Endothelial cell of umbilical vein (primary cell): ENCODE measurements at regions not wholly inside any gene's neighbourhood (a gene's known extent, or its start where the extent isn't known, plus 50 kb on each side); places are given as distances from the start of the nearest gene placed in this dataset.

Experiments
- BruUV-seq: library from RNA; stranded (reverse); fragments of 400-500 nt; replicated peaks from 2 replicates; lab custom pipeline; 2021; lab: Mats Ljungman, UMichigan
- CTCF ChIA-PET: fragments of 300-600, 350-600 bp; sonication (Branson Sonifier 250); formaldehyde crosslinking; loops from one replicate; lab custom pipeline; 2021; ENCODE audit warnings: antibody characterized with exemption, inconsistent platforms; lab: Charles Lee
- POLR2A ChIA-PET: fragments of 300-600, 350-600 bp; sonication (Branson Sonifier 250); formaldehyde crosslinking; loops from one replicate; lab custom pipeline; 2021; ENCODE audit warnings: antibody characterized with exemption, inconsistent platforms; lab: Charles Lee
- DNase-seq: peaks from one replicate; pipeline ENCODE4 v3.0.0-alpha.2; 2011; ENCODE audit warnings: low read depth, low spot score
- FAIRE-seq: peaks from 2 replicates; lab custom pipeline; 2011; peaks lifted over from hg19 to GRCh38; lab: Jason Lieb, UNC
- H2AFZ ChIP-seq: 2 replicates; pipeline ENCODE4 v1.6.0; 2012; ENCODE audit warnings: low read depth, low read length, control low read depth, inconsistent platforms
- H3K27ac ChIP-seq: 2 replicates; pipeline ENCODE4 v1.5.1; 2011; ENCODE audit warnings: low read depth, mild to moderate bottlenecking, control low read depth, low read length, moderate library complexity; ENCODE audit not compliant: insufficient read depth
- H3K27me3 ChIP-seq, 2 experiments: 2 replicates each; pipeline versions ENCODE4 v1.6.0 to v1.6.1; 2011; ENCODE audit warnings: low read length in 2 of 2, mixed read lengths in 1 of 2; ENCODE audit not compliant: control insufficient read depth in 2 of 2, insufficient read depth in 2 of 2
- H3K36me3 ChIP-seq, 2 experiments: 2 replicates in 1 of 2; 3 replicates in 1 of 2; pipeline ENCODE4 v1.5.1; 2011; ENCODE audit warnings: low read length in 2 of 2, mild to moderate bottlenecking in 1 of 2, moderate library complexity in 1 of 2; ENCODE audit not compliant: control insufficient read depth in 2 of 2, insufficient read depth in 2 of 2; ENCODE audit errors: extremely low read depth in 1 of 2
- H3K4me1 ChIP-seq: 3 replicates; pipeline ENCODE4 v1.5.1; 2011; ENCODE audit warnings: mild to moderate bottlenecking, low read length; ENCODE audit not compliant: control insufficient read depth, insufficient read depth; ENCODE audit errors: extremely low read depth
- H3K4me2 ChIP-seq: 2 replicates; pipeline ENCODE4 v1.6.1; 2011; ENCODE audit warnings: low read length, control low read depth, mixed read lengths; ENCODE audit not compliant: insufficient read depth
- H3K4me3 ChIP-seq, 3 experiments: fragments of 200-600 bp in 1 of 3; sonication (generic), shearing (Covaris generic) in 1 of 3; replicated peaks in 1 of 3; 2 replicates each; pipeline ENCODE4 v1.5.1; 2011 to 2016; ENCODE audit warnings: control low read depth in 3 of 3, low read length in 3 of 3, mild to moderate bottlenecking in 2 of 3, inconsistent platforms in 1 of 3, low read depth in 1 of 3, moderate library complexity in 1 of 3; ENCODE audit not compliant: insufficient read depth in 1 of 3
- H3K79me2 ChIP-seq: 2 replicates; pipeline ENCODE4 v1.6.0; 2012; ENCODE audit warnings: low read length, inconsistent platforms; ENCODE audit not compliant: control insufficient read depth, insufficient read depth
- H3K9ac ChIP-seq: replicated peaks from 2 replicates; pipeline ENCODE3; 2011; ENCODE audit warnings: low read length, control low read depth; ENCODE audit not compliant: insufficient read depth; ENCODE audit errors: extremely low read depth
- H3K9me1 ChIP-seq: replicated peaks from 3 replicates; pipeline ENCODE4 v1.6.0; 2011; ENCODE audit warnings: mild to moderate bottlenecking, low read length; ENCODE audit not compliant: control insufficient read depth, insufficient read depth; ENCODE audit errors: extremely low read depth
- H3K9me3 ChIP-seq: replicated peaks from 2 replicates; pipeline ENCODE4 v1.5.1; 2012; ENCODE audit warnings: low read length, inconsistent platforms; ENCODE audit not compliant: control insufficient read depth, insufficient read depth
- H4K20me1 ChIP-seq: replicated peaks from 2 replicates; pipeline ENCODE3; 2011; ENCODE audit warnings: mild to moderate bottlenecking, low read length; ENCODE audit not compliant: control insufficient read depth, insufficient read depth; ENCODE audit errors: extremely low read depth
- EZH2 ChIP-seq: IDR thresholded peaks from 2 replicates; pipeline ENCODE4 v1.6.1; 2012; ENCODE audit warnings: borderline replicate concordance, low read depth, mild to moderate bottlenecking, moderate library complexity, low read length, inconsistent platforms; ENCODE audit not compliant: severe bottlenecking
- FOS ChIP-seq: IDR thresholded peaks from 2 replicates; pipeline ENCODE4 v1.6.1; 2011; ENCODE audit warnings: mild to moderate bottlenecking, low read length, moderate library complexity, borderline replicate concordance; ENCODE audit not compliant: insufficient read depth
- GATA2 ChIP-seq: IDR thresholded peaks from 2 replicates; pipeline ENCODE4 v1.7.0; 2011; ENCODE audit warnings: low read depth, mild to moderate bottlenecking, moderate library complexity, mixed read lengths, low read length; ENCODE audit not compliant: insufficient read length, insufficient read depth
- JUN ChIP-seq: IDR thresholded peaks from 2 replicates; pipeline ENCODE4 v1.6.1; 2011; ENCODE audit warnings: borderline replicate concordance, low read depth; ENCODE audit not compliant: insufficient read length, insufficient read depth
- POLR2A ChIP-seq: IDR thresholded peaks from 2 replicates; pipeline ENCODE4 v1.6.1; 2012; ENCODE audit warnings: low read depth, mild to moderate bottlenecking, control low read depth, low read length
- POLR2AphosphoS5 ChIP-seq: IDR thresholded peaks from 2 replicates; pipeline ENCODE4 v1.6.1; 2012; ENCODE audit warnings: low read depth, mild to moderate bottlenecking, control low read depth, low read length, moderate library complexity; ENCODE audit not compliant: insufficient read depth
- dilution Hi-C: fragments of 300-500 bp; cut with MboI; formaldehyde crosslinking; loops from one replicate; pipeline ENCODE4 v1.15.0; 2019; ENCODE audit warnings: low sequenced_read_pairs; ENCODE audit not compliant: extremely low pct_ligation_motif_present
- intact Hi-C: fragments of 100-400 bp; cut with micrococcal nuclease; formaldehyde crosslinking; loops from one replicate; pipeline ENCODE4 v1.10.0; 2022
- TF ChIP-seq, protein P1 (sequence below): IDR thresholded peaks from 2 replicates; pipeline ENCODE4 v1.6.1; 2011; ENCODE audit not compliant: insufficient read depth, insufficient read length
- TF ChIP-seq, protein P2 (sequence below), 2 donors: IDR thresholded peaks; 1 replicate in 1 of 2; 2 replicates in 1 of 2; pipeline ENCODE4 v1.5.1; 2011; ENCODE audit warnings: low read length in 2 of 2, mild to moderate bottlenecking in 2 of 2, moderate library complexity in 2 of 2, control low read depth in 1 of 2, inconsistent platforms in 1 of 2, low read depth in 1 of 2; ENCODE audit not compliant: insufficient read depth in 1 of 2; ENCODE audit errors: extremely low read depth in 1 of 2

DNA sequence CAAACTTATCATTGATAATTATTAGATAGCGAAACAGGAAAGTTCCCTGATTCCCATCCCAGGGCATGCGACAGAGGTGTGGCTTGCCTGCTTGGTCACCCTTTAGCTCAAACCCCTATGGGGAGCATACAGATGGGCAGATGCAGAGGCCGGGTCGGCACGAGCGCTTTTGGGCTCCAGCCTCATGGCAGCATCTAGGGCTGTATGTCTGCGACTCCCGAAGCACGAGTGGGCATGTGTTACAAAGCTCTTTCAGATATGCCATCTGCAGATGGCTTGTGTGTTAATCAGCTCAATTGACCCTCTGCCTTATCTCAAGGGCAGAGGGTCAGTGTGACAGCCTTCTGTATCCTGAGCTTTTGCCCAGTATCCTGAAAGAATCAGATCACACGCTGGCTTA lies 2069.3 kb upstream of the RAG2 start:
- no peaks in the 10 kb centered on the region for H3K36me3 ChIP-seq
- H3K79me2 ChIP-seq = no peaks in the 10 kb centered on the region
- ChIA-PET POLR2A (no interaction called here), CTCF (no interaction called here)
- no peak overlapping the region for H3K27ac ChIP-seq
- no peak overlapping the region for H2AFZ ChIP-seq
- dilution Hi-C loops = no loop called here
- H4K20me1 ChIP-seq = no peaks in the 10 kb centered on the region
- H3K9me3 ChIP-seq = no peaks in the 10 kb centered on the region
- no peak overlapping the region for H3K4me2 ChIP-seq
- intact Hi-C loops = no loop called here
- TF ChIP-seq JUN = no peak
- no peak for TF ChIP-seq POLR2AphosphoS5
- TF ChIP-seq GATA2 = no peak
- TF ChIP-seq, protein P1, sequence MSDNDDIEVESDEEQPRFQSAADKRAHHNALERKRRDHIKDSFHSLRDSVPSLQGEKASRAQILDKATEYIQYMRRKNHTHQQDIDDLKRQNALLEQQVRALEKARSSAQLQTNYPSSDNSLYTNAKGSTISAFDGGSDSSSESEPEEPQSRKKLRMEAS = no peak
- TF ChIP-seq FOS = no peak
- no peak for TF ChIP-seq EZH2
- TF ChIP-seq POLR2A = no peak
- TF ChIP-seq, protein P2, sequence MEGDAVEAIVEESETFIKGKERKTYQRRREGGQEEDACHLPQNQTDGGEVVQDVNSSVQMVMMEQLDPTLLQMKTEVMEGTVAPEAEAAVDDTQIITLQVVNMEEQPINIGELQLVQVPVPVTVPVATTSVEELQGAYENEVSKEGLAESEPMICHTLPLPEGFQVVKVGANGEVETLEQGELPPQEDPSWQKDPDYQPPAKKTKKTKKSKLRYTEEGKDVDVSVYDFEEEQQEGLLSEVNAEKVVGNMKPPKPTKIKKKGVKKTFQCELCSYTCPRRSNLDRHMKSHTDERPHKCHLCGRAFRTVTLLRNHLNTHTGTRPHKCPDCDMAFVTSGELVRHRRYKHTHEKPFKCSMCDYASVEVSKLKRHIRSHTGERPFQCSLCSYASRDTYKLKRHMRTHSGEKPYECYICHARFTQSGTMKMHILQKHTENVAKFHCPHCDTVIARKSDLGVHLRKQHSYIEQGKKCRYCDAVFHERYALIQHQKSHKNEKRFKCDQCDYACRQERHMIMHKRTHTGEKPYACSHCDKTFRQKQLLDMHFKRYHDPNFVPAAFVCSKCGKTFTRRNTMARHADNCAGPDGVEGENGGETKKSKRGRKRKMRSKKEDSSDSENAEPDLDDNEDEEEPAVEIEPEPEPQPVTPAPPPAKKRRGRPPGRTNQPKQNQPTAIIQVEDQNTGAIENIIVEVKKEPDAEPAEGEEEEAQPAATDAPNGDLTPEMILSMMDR (IDR thresholded peaks at IDR 0.05; ENCODE audit: extremely low read depth in 1 of 2, insufficient read depth in 1 of 2, low read depth in 1 of 2, low read length in 2 of 2) = no peak
- H3K4me3 ChIP-seq = no peak overlapping the region
- DNase-seq (no peak), FAIRE-seq (no peak)
- H3K9ac ChIP-seq = no peak overlapping the region
- H3K27me3 ChIP-seq = no peaks in the 10 kb centered on the region
- no TSS peak for BruUV-seq
- no peaks in the 10 kb centered on the region for H3K4me1 ChIP-seq
- H3K9me1 ChIP-seq = no peaks in the 10 kb centered on the region
